Upper lobe of right lung (tissue), 1 donor: ENCODE measurements at regions not wholly inside any gene's neighbourhood (a gene's known extent, or its start where the extent isn't known, plus 50 kb on each side); places are given as distances from the start of the nearest gene placed in this dataset.

Source experiments
- ATAC-seq: fragments of 200-7000 bp; cut with Tn5 transposase; one replicate; pipeline ENCODE4 v1.9.1; 2020; ENCODE audit warnings: mild to moderate bottlenecking, moderate library complexity
- DNase-seq: peaks from one replicate; pipeline ENCODE4 v3.0.0-alpha.2; 2020
- H3K27ac ChIP-seq: fragments of 200-600 bp; one replicate; pipeline ENCODE4 v1.8.0; 2022
- H3K27me3 ChIP-seq: fragments of 200-600 bp; one replicate; pipeline ENCODE4 v1.8.0; 2022; ENCODE audit warnings: mild to moderate bottlenecking
- H3K36me3 ChIP-seq: fragments of 200-600 bp; one replicate; pipeline ENCODE4 v1.8.0; 2022
- H3K4me1 ChIP-seq: fragments of 200-600 bp; one replicate; pipeline ENCODE4 v1.8.0; 2022
- H3K4me3 ChIP-seq: fragments of 200-600 bp; one replicate; pipeline ENCODE4 v1.8.0; 2022; ENCODE audit warnings: mild to moderate bottlenecking
- H3K9me3 ChIP-seq: fragments of 200-600 bp; one replicate; pipeline ENCODE4 v1.8.0; 2022
- CTCF ChIP-seq: fragments of 200-600 bp; IDR thresholded peaks from one replicate; pipeline ENCODE4 v1.8.0; 2022; ENCODE audit warnings: antibody characterized with exemption
- intact Hi-C: fragments of 100-400 bp; cut with DNase I; formaldehyde crosslinking; loops from one replicate; pipeline ENCODE4 v1.11.0; 2022
- donor health status: DM: no; HTN: yes; CAD: no; lungs with severe emphysema.

DNA sequence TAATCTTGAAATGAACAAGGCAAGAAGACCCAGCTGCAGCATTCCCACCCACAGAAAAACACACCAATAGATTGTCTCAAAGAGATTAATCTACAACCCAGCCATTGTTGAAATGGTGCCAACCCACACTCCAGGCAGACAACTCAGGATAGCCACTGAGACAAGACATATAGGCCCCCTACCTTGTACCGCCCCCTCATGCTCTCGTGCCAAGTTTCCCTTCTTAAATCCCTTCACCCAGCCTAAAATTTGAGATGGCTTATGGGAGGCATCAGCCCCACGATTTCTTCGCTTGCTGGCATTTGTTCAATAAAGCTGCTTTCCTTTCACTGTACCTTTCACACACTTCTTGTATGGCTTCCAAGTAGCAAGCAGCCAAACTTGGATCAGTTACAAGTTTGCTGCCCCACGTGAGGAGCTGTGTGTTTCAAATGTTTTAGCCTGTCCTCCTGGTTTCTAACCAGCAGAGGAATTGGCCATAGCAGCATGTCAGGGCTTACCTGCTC is 1754.1 kb downstream of the C4orf33 start:
- TF ChIP-seq CTCF: no peak
- no peak for ATAC-seq
- H3K36me3 ChIP-seq: no peaks in the 10 kb centered on the region
- no peaks in the 10 kb centered on the region for H3K27me3 ChIP-seq
- H3K4me1 ChIP-seq: no peaks in the 10 kb centered on the region
- DNase-seq: no peak
- no peak overlapping the region for H3K4me3 ChIP-seq
- intact Hi-C loops: no loop called here
- no peak overlapping the region for H3K27ac ChIP-seq
- no peaks in the 10 kb centered on the region for H3K9me3 ChIP-seq

DNA sequence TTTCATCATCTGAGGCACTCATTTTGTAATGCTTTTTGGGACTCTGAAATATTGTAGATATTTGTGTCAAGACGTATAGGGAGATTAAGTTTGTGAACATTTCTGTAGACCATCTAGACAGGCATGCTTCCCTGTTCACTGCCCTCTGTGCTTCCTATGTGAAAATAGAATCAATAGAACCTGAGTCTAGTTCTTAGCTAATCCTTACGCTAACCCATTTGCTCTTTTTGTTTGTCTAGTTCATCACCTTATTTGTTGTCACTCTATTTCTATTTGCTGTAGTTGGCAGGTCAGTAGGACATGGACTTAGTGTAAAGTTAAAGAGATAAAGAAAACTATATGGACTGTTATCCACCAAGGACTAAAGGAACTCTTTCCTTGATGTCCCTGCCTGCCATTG is 1755.2 kb downstream of the C4orf33 start:
- intact Hi-C loops: no loop called here
- H3K9me3 ChIP-seq: no peaks in the 10 kb centered on the region
- ATAC-seq: no peak
- H3K27me3 ChIP-seq: no peaks in the 10 kb centered on the region
- H3K27ac ChIP-seq: no peak overlapping the region
- TF ChIP-seq CTCF: no peak
- no peak for DNase-seq
- no peak overlapping the region for H3K4me3 ChIP-seq
- no peaks in the 10 kb centered on the region for H3K4me1 ChIP-seq
- H3K36me3 ChIP-seq: no peaks in the 10 kb centered on the region

- no peak for ATAC-seq
- TF ChIP-seq CTCF: no peak
- Histone ChIP-seq H3K27me3 (no peaks in the 10 kb centered on the region), H3K4me3 (no peak overlapping the region), H3K9me3 (no peaks in the 10 kb centered on the region), H3K36me3 (no peaks in the 10 kb centered on the region), H3K27ac (no peak overlapping the region), H3K4me1 (no peaks in the 10 kb centered on the region)
- no peak for DNase-seq
- intact Hi-C loops: no loop called here
These were observed 1756.0 kb downstream of the C4orf33 start for GRCh38 chr4:130851932-130852331.

- DNase-seq (no peak), ATAC-seq (no peak)
- H3K4me1 ChIP-seq: no peaks in the 10 kb centered on the region
- no peak for TF ChIP-seq CTCF
- intact Hi-C loops: no loop called here
- no peaks in the 10 kb centered on the region for H3K27me3 ChIP-seq
- H3K27ac ChIP-seq: no peak overlapping the region
- H3K36me3 ChIP-seq: no peaks in the 10 kb centered on the region
- H3K4me3 ChIP-seq: no peak overlapping the region
- H3K9me3 ChIP-seq: no peaks in the 10 kb centered on the region
These were observed 1759.6 kb downstream of the C4orf33 start for GRCh38 chr4:130855533-130855932.

GRCh38 chr4:130859991-130860390 is 1764.0 kb downstream of the C4orf33 start:
- Histone ChIP-seq H3K4me3 (no peak overlapping the region), H3K9me3 (no peaks in the 10 kb centered on the region), H3K27me3 (no peaks in the 10 kb centered on the region), H3K36me3 (no peaks in the 10 kb centered on the region), H3K27ac (no peak overlapping the region), H3K4me1 (no peaks in the 10 kb centered on the region)
- no peak for TF ChIP-seq CTCF
- intact Hi-C loops: no loop called here
- DNase-seq: no peak
- ATAC-seq: no peak

GRCh38 chr4:130896920-130897319 is 1801.0 kb downstream of the C4orf33 start:
- intact Hi-C loops: no loop called here
- DNase-seq (no peak), ATAC-seq (no peak)
- Histone ChIP-seq H3K27ac (no peak overlapping the region), H3K4me3 (no peak overlapping the region), H3K9me3 (no peaks in the 10 kb centered on the region), H3K27me3 (no peaks in the 10 kb centered on the region), H3K4me1 (no peaks in the 10 kb centered on the region), H3K36me3 (no peaks in the 10 kb centered on the region)
- no peak for TF ChIP-seq CTCF
